H7 (cell line): ENCODE measurements at regions not wholly inside any gene's neighbourhood (a gene's known extent, or its start where the extent isn't known, plus 50 kb on each side); places are given as distances from the start of the nearest gene placed in this dataset.
"Not testable (repeated sequence)": the region's sequence is repeated elsewhere in the genome, so short reads cannot be mapped to it uniquely, and the experiment has no call there.

Experiments
- DNase-seq: peaks from one replicate; pipeline ENCODE4 v3.0.0; 2012
- H3K27me3 ChIP-seq: 2 replicates; pipeline ENCODE4 v1.6.0; 2011; ENCODE audit warnings: mild to moderate bottlenecking, low read length; ENCODE audit not compliant: control insufficient read depth, insufficient read depth
- H3K36me3 ChIP-seq: replicated peaks from 2 replicates; pipeline ENCODE4 v1.5.1; 2011; ENCODE audit warnings: low read length; ENCODE audit not compliant: control insufficient read depth, insufficient read depth
- H3K4me3 ChIP-seq: 2 replicates; pipeline ENCODE4 v1.5.1; 2011; ENCODE audit warnings: low read depth, mild to moderate bottlenecking, control low read depth, low read length, moderate library complexity; ENCODE audit not compliant: insufficient read depth

GRCh38 chr3:104150724-104151123 is 1216.0 kb upstream of the ALCAM start:
- H3K4me3 ChIP-seq: no peak overlapping the region
- H3K36me3 ChIP-seq: no peaks in the 10 kb centered on the region
- no peak for DNase-seq
- H3K27me3 ChIP-seq: no peaks in the 10 kb centered on the region

DNA sequence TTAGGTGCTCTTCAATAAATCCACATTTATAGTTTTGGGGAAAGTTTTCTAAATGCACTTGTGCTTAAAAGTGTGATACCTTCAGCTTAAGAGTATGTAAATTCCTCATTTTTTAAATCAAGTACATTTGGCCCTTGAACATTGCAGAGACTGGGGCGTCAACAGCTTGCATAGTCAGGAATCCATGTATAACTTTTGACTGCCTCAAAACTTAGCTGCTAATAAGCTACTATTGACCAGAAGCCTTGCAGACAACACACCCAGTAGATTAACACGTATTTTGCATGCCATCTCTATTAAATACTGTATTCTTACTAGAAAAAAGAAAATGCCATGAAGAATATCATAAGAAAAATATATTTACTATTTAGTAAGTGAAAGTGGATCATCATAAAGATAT is 1211.8 kb upstream of the ALCAM start:
- Histone ChIP-seq H3K36me3 (no peaks in the 10 kb centered on the region), H3K4me3 (no peak overlapping the region), H3K27me3 (no peaks in the 10 kb centered on the region)
- no peak for DNase-seq

GRCh38 chr3:104165866-104166265 is 1200.8 kb upstream of the ALCAM start:
- no peak for DNase-seq
- Histone ChIP-seq H3K4me3 (no peak overlapping the region), H3K27me3 (no peaks in the 10 kb centered on the region), H3K36me3 (no peaks in the 10 kb centered on the region)

GRCh38 chr3:104168386-104168785 is 1198.3 kb upstream of the ALCAM start:
- DNase-seq: no peak
- no peaks in the 10 kb centered on the region for H3K27me3 ChIP-seq
- no peaks in the 10 kb centered on the region for H3K36me3 ChIP-seq
- H3K4me3 ChIP-seq: no peak overlapping the region

DNA sequence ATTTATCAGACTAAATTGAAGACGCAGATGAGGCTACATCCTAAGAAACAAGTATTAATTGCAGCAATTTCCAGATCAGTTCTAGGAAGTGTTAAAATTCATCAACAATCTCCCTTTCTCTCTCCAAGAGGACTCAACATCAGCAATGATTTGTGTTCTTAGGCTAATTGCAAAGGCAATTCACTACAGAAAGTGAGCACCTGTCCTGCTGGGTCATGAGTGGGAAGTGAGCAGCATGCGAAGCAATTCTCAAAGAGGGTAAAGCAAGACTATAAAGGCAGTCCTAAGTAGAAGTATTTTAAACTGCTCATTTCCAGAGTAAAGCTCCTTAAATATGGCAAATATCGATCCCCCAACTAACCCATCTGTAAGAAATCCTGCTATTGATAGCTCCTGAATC is 1191.0 kb upstream of the ALCAM start:
- DNase-seq: peak; percentile 2
- no peak overlapping the region for H3K4me3 ChIP-seq
- H3K27me3 ChIP-seq: no peaks in the 10 kb centered on the region
- no peaks in the 10 kb centered on the region for H3K36me3 ChIP-seq

DNA sequence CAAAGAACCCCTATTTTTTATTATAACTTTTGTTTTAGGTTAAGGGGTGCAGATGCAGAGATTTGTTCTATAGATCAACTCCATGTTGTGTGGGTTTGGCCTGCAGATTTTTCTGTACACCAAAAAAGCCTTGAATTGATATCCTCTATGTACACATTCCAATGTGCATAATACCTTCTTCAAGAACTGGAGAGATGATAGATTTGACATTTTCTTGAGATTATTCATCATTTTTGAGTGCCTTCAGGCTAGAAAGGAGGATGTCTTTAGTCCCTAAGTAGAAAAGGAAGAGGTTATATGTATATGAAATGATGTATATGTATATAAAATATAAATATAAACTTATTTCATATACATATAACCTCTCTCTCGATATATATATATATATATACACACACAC is 1190.0 kb upstream of the ALCAM start:
- H3K4me3 ChIP-seq: no peak overlapping the region
- H3K27me3 ChIP-seq: no peaks in the 10 kb centered on the region
- DNase-seq: no peak
- no peaks in the 10 kb centered on the region for H3K36me3 ChIP-seq

DNA sequence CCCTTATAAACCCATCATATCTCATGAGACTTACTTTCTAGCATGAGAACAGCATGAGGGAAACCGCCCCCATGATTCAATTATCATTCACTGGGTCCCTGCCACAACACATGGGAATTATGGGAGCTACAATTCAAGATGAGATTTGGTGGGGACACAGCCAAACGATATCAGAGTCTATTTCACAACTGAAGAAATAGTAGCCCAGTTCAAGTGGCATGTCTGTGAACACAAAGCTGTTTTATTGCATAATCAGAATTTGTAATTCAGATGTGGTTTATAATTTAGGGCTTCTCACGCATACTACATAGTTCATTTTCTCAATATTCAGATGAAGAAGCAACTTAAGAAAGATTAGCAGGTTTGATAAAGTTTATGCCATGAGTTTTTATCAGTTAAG is 1188.0 kb upstream of the ALCAM start:
- Histone ChIP-seq H3K36me3 (no peaks in the 10 kb centered on the region), H3K4me3 (no peak overlapping the region), H3K27me3 (no peaks in the 10 kb centered on the region)
- DNase-seq: no peak

- Histone ChIP-seq H3K4me3 (no peak overlapping the region), H3K36me3 (no peaks in the 10 kb centered on the region), H3K27me3 (no peaks in the 10 kb centered on the region)
- DNase-seq: no peak
Observed at GRCh38 chr3:104180906-104181305, 1185.8 kb upstream of the ALCAM start.

- no peak overlapping the region for H3K4me3 ChIP-seq
- peak; percentile 1 for DNase-seq
- no peaks in the 10 kb centered on the region for H3K36me3 ChIP-seq
- H3K27me3 ChIP-seq: no peaks in the 10 kb centered on the region
Observed at GRCh38 chr3:104190681-104191080, 1176.0 kb upstream of the ALCAM start.

- no peak for DNase-seq
- Histone ChIP-seq H3K4me3 (no peak overlapping the region), H3K36me3 (no peaks in the 10 kb centered on the region), H3K27me3 (no peaks in the 10 kb centered on the region)
Observed at GRCh38 chr3:104198131-104198530, 1168.6 kb upstream of the ALCAM start.

DNA sequence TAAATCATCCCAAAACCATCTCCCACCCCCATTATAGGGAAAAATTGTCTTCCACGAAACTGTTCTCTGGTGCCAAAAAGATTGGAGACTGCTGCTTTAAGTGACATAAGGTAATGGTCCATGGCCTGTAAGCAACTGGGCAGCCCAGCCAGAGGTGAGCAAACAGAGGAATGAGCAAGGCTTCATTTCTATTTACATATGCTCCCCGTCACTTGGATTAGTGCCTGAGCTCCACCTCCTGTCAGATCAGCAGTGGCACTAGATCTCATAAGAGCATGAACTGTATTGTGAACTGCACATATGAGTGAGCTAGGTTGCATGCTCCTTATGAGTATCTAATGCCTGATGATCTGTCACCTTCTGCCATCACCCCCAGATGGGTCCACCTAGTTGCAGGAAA is 1159.8 kb upstream of the ALCAM start:
- no peaks in the 10 kb centered on the region for H3K27me3 ChIP-seq
- DNase-seq: no peak
- no peak overlapping the region for H3K4me3 ChIP-seq
- H3K36me3 ChIP-seq: no peaks in the 10 kb centered on the region

DNA sequence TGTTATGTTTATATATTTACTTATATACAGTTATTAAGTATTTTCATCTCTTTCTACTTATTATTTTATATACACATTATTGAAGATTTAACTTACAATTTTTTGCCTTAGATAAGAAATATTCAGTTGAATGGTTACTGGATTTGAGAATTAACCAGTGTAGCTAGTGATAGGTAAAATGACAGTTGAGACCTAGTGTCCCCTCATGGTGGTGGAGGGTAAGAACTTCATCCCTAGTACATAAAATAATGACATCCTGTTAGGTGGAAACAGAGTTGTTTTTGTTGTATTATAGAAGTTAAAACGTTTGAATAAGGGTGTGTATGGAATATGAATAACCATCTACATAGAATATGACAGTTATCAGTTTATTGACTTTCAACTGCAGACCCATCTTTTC is 1152.4 kb upstream of the ALCAM start:
- no peaks in the 10 kb centered on the region for H3K36me3 ChIP-seq
- H3K4me3 ChIP-seq: no peak overlapping the region
- no peaks in the 10 kb centered on the region for H3K27me3 ChIP-seq
- DNase-seq: no peak

GRCh38 chr3:104214937-104215336 is 1151.8 kb upstream of the ALCAM start:
- H3K27me3 ChIP-seq: no peaks in the 10 kb centered on the region
- DNase-seq: no peak
- H3K4me3 ChIP-seq: no peak overlapping the region
- no peaks in the 10 kb centered on the region for H3K36me3 ChIP-seq

DNA sequence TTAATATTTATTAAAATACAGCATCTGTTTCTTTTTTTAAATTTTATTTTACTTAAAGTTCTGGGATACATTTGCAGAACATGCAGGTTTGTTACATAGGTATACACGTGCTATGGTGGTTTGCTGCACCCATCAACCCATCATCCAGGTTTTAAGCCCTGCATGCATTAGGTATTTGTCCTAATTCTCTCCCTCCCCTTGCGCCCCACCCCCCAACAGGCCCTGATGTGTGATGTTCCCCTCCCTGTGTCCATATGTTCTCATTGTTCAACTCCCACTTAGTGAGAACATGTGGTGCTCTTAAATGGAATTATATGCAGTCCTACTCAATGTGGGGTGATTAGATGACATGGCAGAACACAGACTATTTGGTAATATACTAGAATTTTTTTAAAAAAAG is 1147.7 kb upstream of the ALCAM start:
- not testable (repeated sequence) for DNase-seq, H3K4me3 ChIP-seq, H3K27me3 ChIP-seq, H3K36me3 ChIP-seq

DNA sequence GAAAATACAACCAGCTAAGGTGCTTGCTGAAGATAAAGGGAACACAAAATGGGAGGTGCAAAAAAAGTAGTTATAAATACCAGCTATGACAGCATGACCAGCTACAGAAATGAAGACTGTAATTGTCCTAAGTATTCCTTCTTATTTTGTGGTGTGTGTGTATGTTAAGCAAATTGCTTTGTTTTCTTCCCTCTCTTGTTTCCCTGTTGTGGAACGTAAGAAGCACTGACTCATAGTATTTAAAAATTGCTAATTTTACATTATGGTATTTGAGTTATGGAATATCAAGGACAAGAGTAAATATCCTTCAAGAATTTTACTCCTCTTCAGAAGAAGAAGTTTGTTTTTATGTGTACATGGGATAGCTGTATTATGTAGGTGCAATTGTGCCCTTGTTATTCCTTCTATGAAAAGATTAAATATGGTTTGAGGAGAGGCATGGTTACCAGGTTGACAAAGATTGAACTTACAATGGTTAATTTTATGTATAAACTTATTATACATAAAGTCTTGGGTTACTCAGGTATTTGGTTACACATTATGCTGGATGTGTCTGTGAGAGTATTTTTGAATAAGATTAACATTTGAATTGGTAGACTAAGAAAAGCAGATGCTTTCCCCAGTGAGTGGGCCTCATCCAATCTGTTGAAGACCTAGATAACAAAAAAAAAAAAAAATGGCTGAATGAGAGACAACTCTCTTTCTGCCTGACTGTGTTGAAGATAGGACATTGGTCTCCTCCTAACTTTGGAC is 1132.1 kb upstream of the ALCAM start:
- Histone ChIP-seq H3K36me3 (no peaks in the 10 kb centered on the region), H3K27me3 (no peaks in the 10 kb centered on the region), H3K4me3 (no peak overlapping the region)
- DNase-seq: no peak

- Histone ChIP-seq H3K36me3 (no peaks in the 10 kb centered on the region), H3K4me3 (no peak overlapping the region), H3K27me3 (no peaks in the 10 kb centered on the region)
- no peak for DNase-seq
Observed at GRCh38 chr3:104244680-104245220, 1122.0 kb upstream of the ALCAM start.
